ENCODE measurements at regions not wholly inside any gene's neighbourhood (a gene's known extent, or its start where the extent isn't known, plus 50 kb on each side); places are given as distances from the start of the nearest gene placed in this dataset.

DNA sequence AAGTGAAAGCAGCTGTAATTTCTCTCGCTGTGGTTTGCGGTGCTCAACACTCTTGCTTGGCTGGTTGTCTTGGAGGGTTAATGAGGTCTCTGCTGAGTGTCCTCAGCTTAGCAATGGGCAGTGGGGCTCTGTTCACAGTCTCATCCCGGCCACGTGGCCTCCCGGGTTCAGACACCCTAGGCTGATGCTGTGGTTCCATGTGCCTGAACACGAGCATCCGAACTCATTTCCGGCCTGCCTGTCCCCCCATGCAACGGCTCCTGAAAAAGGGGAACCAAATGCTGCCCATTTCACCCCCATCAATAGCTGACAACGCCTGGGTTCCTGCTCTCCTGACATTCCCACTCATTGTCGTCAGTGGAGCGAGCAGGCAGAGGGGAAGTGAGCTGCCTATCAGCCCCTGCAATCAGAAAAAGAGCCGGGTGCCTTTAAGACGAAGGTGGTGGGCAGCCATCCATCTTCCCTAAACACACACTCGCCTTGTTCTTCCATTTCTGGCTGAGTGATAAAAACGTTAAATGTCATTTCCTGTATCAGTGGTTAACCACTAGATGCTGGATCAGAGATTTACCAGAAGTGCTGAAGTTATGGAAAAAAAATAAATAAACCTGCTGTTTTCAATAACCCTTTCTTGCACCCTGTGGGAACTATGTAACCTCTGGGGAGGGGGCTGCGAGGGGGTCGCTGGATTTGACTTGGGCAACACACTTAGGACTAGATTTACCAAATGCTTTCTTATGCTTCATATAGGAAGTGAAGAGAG, 60.3 kb upstream of the BCL2L14 start:
- H3K4me3 Mint-ChIP-seq, result no peak overlapping the region

GRCh38 chr12:12011880-12012260, 58.9 kb upstream of the BCL2L14 start:
- WGBS, 2 experiments (ENCODE audit: insufficient coverage in 1 of 2, insufficient read length in 1 of 2), result 92 to 95% methylated on average over 4 to 5 of the region's 5 CpGs
- Histone ChIP-seq H3K27ac (ENCODE audit: low read depth, low read length) (no peak overlapping the region), H3K4me1 (ENCODE audit: control insufficient read depth, insufficient read depth, low read length) (peaks cover 4% of the 10 kb centered on the region), H3K36me3 (ENCODE audit: control insufficient read depth, insufficient read depth, low read length) (peaks cover 7% of the 10 kb centered on the region), H3K9me3 (ENCODE audit: control insufficient read depth, low read length) (no peaks in the 10 kb centered on the region), H3K4me3 (ENCODE audit: low read length) (no peak overlapping the region), H3K27me3 (ENCODE audit: control insufficient read depth, insufficient read depth, low read length, poor library complexity, severe bottlenecking) (no peaks in the 10 kb centered on the region), H3K9ac (ENCODE audit: extremely low read depth, low read length, poor library complexity, severe bottlenecking) (no peak overlapping the region)
- Mint-ChIP-seq H3K36me3 (ENCODE audit: low read depth) (peaks cover 18% of the 10 kb centered on the region), H3K27me3 (ENCODE audit: insufficient read depth) (no peaks in the 10 kb centered on the region), H3K27ac (no peak overlapping the region), H3K4me3 (no peak overlapping the region), H3K9me3 (no peaks in the 10 kb centered on the region), H3K4me1 (peaks cover 40% of the 10 kb centered on the region)
- DNase-seq, result no peak
- no peak for TF ChIP-seq CTCF (conservative IDR thresholded peaks at IDR 0.05)

More for the DNA sequence above, 60.3 kb upstream of the BCL2L14 start:
- Histone ChIP-seq H3K4me3 (ENCODE audit: low read length) (no peak overlapping the region), H3K4me1 (ENCODE audit: control insufficient read depth, insufficient read depth, low read length) (peaks cover 4% of the 10 kb centered on the region), H3K36me3 (ENCODE audit: control insufficient read depth, insufficient read depth, low read length) (no peaks in the 10 kb centered on the region), H3K27ac (ENCODE audit: low read depth, low read length) (no peak overlapping the region), H3K9ac (ENCODE audit: extremely low read depth, low read length, poor library complexity, severe bottlenecking) (no peak overlapping the region), H3K9me3 (ENCODE audit: control insufficient read depth, low read length) (no peaks in the 10 kb centered on the region), H3K27me3 (ENCODE audit: control insufficient read depth, insufficient read depth, low read length, poor library complexity, severe bottlenecking) (no peaks in the 10 kb centered on the region)
- Mint-ChIP-seq H3K27me3 (ENCODE audit: insufficient read depth) (no peaks in the 10 kb centered on the region), H3K27ac (peak overlapping the region; percentile 8), H3K4me1 (peaks cover 38% of the 10 kb centered on the region), H3K9me3 (peaks cover 2% of the 10 kb centered on the region), H3K36me3 (ENCODE audit: low read depth) (peaks cover 21% of the 10 kb centered on the region)
- DNase-seq, result peak; percentile 54
- 90% methylated on average over 15 to 18 of the region's 18 CpGs for WGBS, 2 experiments (ENCODE audit: insufficient coverage in 1 of 2, insufficient read length in 1 of 2)
- no peak for TF ChIP-seq CTCF (conservative IDR thresholded peaks at IDR 0.05)

DNA sequence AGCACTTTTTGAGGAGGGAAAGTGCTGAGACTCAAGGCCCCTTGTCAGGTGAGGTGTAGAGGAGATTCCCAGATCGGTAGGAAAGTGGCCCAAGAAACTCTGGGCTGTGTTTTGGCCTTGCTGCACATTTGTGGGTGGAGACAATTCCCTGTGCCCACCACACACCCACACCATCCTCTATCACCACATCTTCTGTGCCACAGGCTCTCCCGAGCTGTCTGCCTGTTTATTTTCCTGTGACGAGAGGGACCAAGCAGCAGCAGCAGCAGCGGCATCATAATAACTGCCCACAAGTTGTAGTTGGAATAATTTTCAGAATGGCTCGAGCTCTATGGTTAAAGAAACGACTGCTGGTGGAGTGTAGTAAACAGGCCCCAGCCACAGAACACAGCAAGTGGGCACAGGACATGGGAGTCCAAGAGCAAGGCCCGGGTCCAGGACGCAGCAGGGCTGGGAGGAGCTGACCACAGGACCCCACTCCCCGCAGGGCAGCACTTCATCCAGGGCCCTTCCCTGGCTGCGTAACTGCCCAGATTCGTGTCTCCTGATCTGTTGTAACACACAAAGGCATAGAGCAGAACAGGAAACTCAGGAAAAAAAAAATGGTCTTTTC, 55.6 kb upstream of the BCL2L14 start:
- no peak overlapping the region for H3K27ac ChIP-seq (ENCODE audit: low read depth, low read length)
- H3K9ac ChIP-seq (ENCODE audit: extremely low read depth, low read length, poor library complexity, severe bottlenecking), result no peak overlapping the region
- no peaks in the 10 kb centered on the region for H3K27me3 ChIP-seq (ENCODE audit: control insufficient read depth, insufficient read depth, low read length, poor library complexity, severe bottlenecking)
- H3K4me1 ChIP-seq (ENCODE audit: control insufficient read depth, insufficient read depth, low read length), result peaks cover 4% of the 10 kb centered on the region
- peaks cover 8% of the 10 kb centered on the region for H3K36me3 Mint-ChIP-seq (ENCODE audit: low read depth)
- no peak for TF ChIP-seq CTCF (conservative IDR thresholded peaks at IDR 0.05)
- H3K4me3 Mint-ChIP-seq, result no peak overlapping the region
- peak overlapping the region; percentile 11 for H3K27ac Mint-ChIP-seq
- no peaks in the 10 kb centered on the region for H3K9me3 Mint-ChIP-seq
- peaks cover 7% of the 10 kb centered on the region for H3K36me3 ChIP-seq (ENCODE audit: control insufficient read depth, insufficient read depth, low read length)
- H3K4me3 ChIP-seq (ENCODE audit: low read length), result no peak overlapping the region
- H3K27me3 Mint-ChIP-seq (ENCODE audit: insufficient read depth), result no peaks in the 10 kb centered on the region
- DNase-seq, result peak; percentile 44
- WGBS, 2 experiments (ENCODE audit: insufficient coverage in 1 of 2, insufficient read length in 1 of 2), result 85% methylated on average over 10 to 11 of the region's 11 CpGs
- H3K4me1 Mint-ChIP-seq, result peaks cover 39% of the 10 kb centered on the region
- no peaks in the 10 kb centered on the region for H3K9me3 ChIP-seq (ENCODE audit: control insufficient read depth, low read length)

Measured in endodermal cell (in vitro differentiated cells).